K562 (cell line): ENCODE measurements at regions not wholly inside any gene's neighbourhood (a gene's known extent, or its start where the extent isn't known, plus 50 kb on each side); places are given as distances from the start of the nearest gene placed in this dataset.

ENCODE experiments used
- ATAC-seq: fragments of 200-7000 bp; cut with Tn5 transposase; 3 replicates; pipeline ENCODE4 v1.9.1; 2020; ENCODE audit warnings: moderate library complexity
- BruUV-seq: library from RNA; stranded (reverse); fragments of 400-500 nt; replicated peaks from 2 replicates; lab custom pipeline; 2021; lab: Mats Ljungman, UMichigan
- CTCF ChIA-PET: fragments of 300-600 bp; formaldehyde crosslinking; extraction: SDS; loops from one replicate; lab custom pipeline; 2021; ENCODE audit warnings: low intra/inter-chr PET ratio; lab: Yijun Ruan, JAX
- POLR2A ChIA-PET: fragments of 300-600, 350-650 bp; sonication (Branson Sonifier 250); formaldehyde crosslinking; extraction: SDS; loops from one replicate; lab custom pipeline; 2021; ENCODE audit warnings: antibody characterized with exemption, inconsistent platforms; lab: Yijun Ruan, JAX
- DNase-seq, 4 experiments: peaks; one replicate each; pipeline versions ENCODE4 v3.0.0 to v3.0.0-alpha.2; 2011 to 2018; ENCODE audit warnings: low spot score in 3 of 4, mixed read lengths in 3 of 4; ENCODE audit errors: extremely low read depth in 1 of 4
- FAIRE-seq: peaks from 2 replicates; lab custom pipeline; 2011; peaks lifted over from hg19 to GRCh38; lab: Jason Lieb, UNC
- H2AFZ ChIP-seq: 2 replicates; pipeline ENCODE4 v1.6.0; 2011; ENCODE audit warnings: low read depth, low read length, control low read depth, inconsistent platforms
- H3K27ac ChIP-seq: fragments of 200-600 bp; 3 replicates; pipeline ENCODE4 v1.8.0; 2011; ENCODE audit warnings: low read depth, mild to moderate bottlenecking, control low read depth, inconsistent platforms, low read length, moderate library complexity, mixed read lengths; ENCODE audit errors: extremely low read depth
- H3K27me3 ChIP-seq, 2 experiments: fragments of 300-600 bp in 1 of 2; 2 replicates in 1 of 2; 3 replicates in 1 of 2; pipeline versions ENCODE4 v1.6.0 to v1.8.0; 2011; ENCODE audit warnings: inconsistent platforms in 2 of 2, low read length in 2 of 2, mild to moderate bottlenecking in 1 of 2, mixed read lengths in 1 of 2, moderate library complexity in 1 of 2; ENCODE audit not compliant: control insufficient read depth in 2 of 2, insufficient read depth in 2 of 2
- H3K36me3 ChIP-seq: fragments of 300-600 bp; 3 replicates; pipeline ENCODE4 v1.8.0; 2011; ENCODE audit warnings: mild to moderate bottlenecking, low read length, inconsistent platforms; ENCODE audit not compliant: control insufficient read depth, insufficient read depth
- H3K4me1 ChIP-seq, 2 experiments: fragments of 200-600 bp in 1 of 2; replicated peaks in 1 of 2; 2 replicates in 1 of 2; 3 replicates in 1 of 2; pipeline versions ENCODE4 v1.5.1 to v1.8.0; 2011; ENCODE audit warnings: inconsistent platforms in 2 of 2, low read length in 2 of 2, mild to moderate bottlenecking in 1 of 2, mixed read lengths in 1 of 2, moderate library complexity in 1 of 2; ENCODE audit not compliant: control insufficient read depth in 2 of 2, insufficient read depth in 2 of 2
- H3K4me2 ChIP-seq: 2 replicates; pipeline ENCODE4 v1.6.1; 2011; ENCODE audit warnings: low read length, control low read depth, inconsistent platforms, mixed read lengths; ENCODE audit not compliant: insufficient read depth
- H3K4me3 ChIP-seq: fragments of 200-600 bp; sonication (generic), shearing (Covaris generic); 2 replicates; pipeline ENCODE4 v1.5.1; 2016; ENCODE audit warnings: control low read depth, inconsistent platforms
- H3K79me2 ChIP-seq: fragments of 200-600 bp; 3 replicates; pipeline ENCODE4 v1.8.0; 2011; ENCODE audit warnings: low read length, inconsistent platforms; ENCODE audit not compliant: control insufficient read depth, insufficient read depth
- H3K9ac ChIP-seq, 2 experiments: 2 replicates each; pipeline versions ENCODE4 v1.6.0 to v1.6.1; 2011; ENCODE audit warnings: low read depth in 2 of 2, low read length in 2 of 2, control low read depth in 1 of 2, inconsistent platforms in 1 of 2, mild to moderate bottlenecking in 1 of 2, mixed read lengths in 1 of 2; ENCODE audit not compliant: insufficient read depth in 1 of 2
- H3K9me1 ChIP-seq: one replicate; pipeline ENCODE4 v1.6.0; 2011; ENCODE audit warnings: inconsistent platforms, mild to moderate bottlenecking, low read length, moderate library complexity; ENCODE audit not compliant: control insufficient read depth, insufficient read depth
- H3K9me3 ChIP-seq: replicated peaks from 2 replicates; pipeline ENCODE4 v1.5.1; 2011; ENCODE audit warnings: low read depth, low read length, inconsistent platforms; ENCODE audit not compliant: control insufficient read depth, insufficient read depth
- H4K20me1 ChIP-seq: replicated peaks from 2 replicates; pipeline ENCODE4 v1.6.1; 2011; ENCODE audit warnings: low read length, inconsistent platforms, mixed read lengths; ENCODE audit not compliant: control insufficient read depth, insufficient read depth
- FOXJ2 ChIP-seq: fragments of 200-800 bp; sonication (Bioruptor generic); IDR thresholded peaks from 2 replicates; pipeline ENCODE4 v1.6.1; 2016; ENCODE audit warnings: missing genetic modification characterization, missing compliant biosample characterization
- TCF3 ChIP-seq: sonication (generic); formaldehyde crosslinking; IDR thresholded peaks from 2 replicates; pipeline ENCODE4 v1.4.0; 2020; ENCODE audit warnings: mild to moderate bottlenecking, missing genetic modification reagents
- WGBS: fragments of 100-300 bp; shearing (Covaris generic); methylation state at CpG from one replicate; pipeline ENCODE4 v1.1.6; 2016; ENCODE audit warnings: low coverage, mixed read lengths; ENCODE audit not compliant: insufficient coverage; ENCODE audit errors: missing lambda C conversion rate; 5-methylcytosine and 5-hydroxymethylcytosine counted together
- in situ Hi-C: fragments of 300-500 bp; cut with MboI; formaldehyde crosslinking; loops from 4 replicates; pipeline ENCODE4 v1.15.0; 2018; ENCODE audit warnings: inconsistent platforms, mixed read lengths
- intact Hi-C: fragments of 100-400 bp; cut with micrococcal nuclease; formaldehyde crosslinking; loops from 2 replicates; pipeline ENCODE4 v1.14.2; 2022
- TF ChIP-seq, protein P1 (sequence below): sonication (generic); formaldehyde crosslinking; IDR thresholded peaks from 2 replicates; pipeline ENCODE4 v1.8.1; 2023; ENCODE audit warnings: mild to moderate bottlenecking, missing genetic modification reagents
- TF ChIP-seq, protein P2 (sequence below): fragments of 250-450 bp; sonication (Bioruptor Pico); IDR thresholded peaks from 2 replicates; pipeline ENCODE4 v1.4.0; 2020

DNA sequence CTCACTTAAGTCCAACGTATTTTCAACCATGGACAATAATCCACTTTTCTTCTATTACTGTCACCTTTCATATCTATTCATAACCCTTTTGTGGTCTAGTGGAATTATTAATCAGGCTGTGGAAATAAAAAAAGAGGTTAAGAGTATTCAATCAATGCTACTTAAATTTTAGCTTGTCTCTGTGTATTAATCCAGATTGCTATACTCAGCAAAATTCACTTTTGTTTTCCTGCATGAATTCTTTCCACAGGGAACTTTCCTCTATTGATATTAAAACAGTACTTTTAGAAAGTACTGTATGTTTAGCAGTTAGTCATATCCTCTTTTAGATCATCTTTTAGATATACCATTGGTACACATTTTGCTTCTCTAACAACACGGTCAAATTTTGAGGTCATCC is 1033.0 kb upstream of the ADGRL2 start:
- H3K27ac ChIP-seq: no peak overlapping the region
- H3K36me3 ChIP-seq: no peaks in the 10 kb centered on the region
- no peaks in the 10 kb centered on the region for H3K79me2 ChIP-seq
- no peaks in the 10 kb centered on the region for H4K20me1 ChIP-seq
- no peaks in the 10 kb centered on the region; the same call in 1 of the 2 replicates for H3K9me3 ChIP-seq
- in situ Hi-C loops (no loop called here), intact Hi-C loops (no loop called here)
- BruUV-seq: no TSS peak
- no peak for ATAC-seq
- H3K27me3 ChIP-seq: no peaks in the 10 kb centered on the region
- 0% methylated on average over 2 of the region's 2 CpGs for WGBS
- no peak for FAIRE-seq
- H3K4me2 ChIP-seq: no peak overlapping the region
- no peaks in the 10 kb centered on the region for H3K4me1 ChIP-seq
- no peak overlapping the region for H3K9ac ChIP-seq
- ChIA-PET POLR2A (no interaction called here), CTCF (no interaction called here)
- H3K9me1 ChIP-seq: no peaks in the 10 kb centered on the region
- H3K4me3 ChIP-seq: no peak overlapping the region
- H2AFZ ChIP-seq: no peak overlapping the region
- TF ChIP-seq TCF3 (CRISPR knock-in tag) (no peak), FOXJ2 (tag) (no peak)
- TF ChIP-seq, protein P1, sequence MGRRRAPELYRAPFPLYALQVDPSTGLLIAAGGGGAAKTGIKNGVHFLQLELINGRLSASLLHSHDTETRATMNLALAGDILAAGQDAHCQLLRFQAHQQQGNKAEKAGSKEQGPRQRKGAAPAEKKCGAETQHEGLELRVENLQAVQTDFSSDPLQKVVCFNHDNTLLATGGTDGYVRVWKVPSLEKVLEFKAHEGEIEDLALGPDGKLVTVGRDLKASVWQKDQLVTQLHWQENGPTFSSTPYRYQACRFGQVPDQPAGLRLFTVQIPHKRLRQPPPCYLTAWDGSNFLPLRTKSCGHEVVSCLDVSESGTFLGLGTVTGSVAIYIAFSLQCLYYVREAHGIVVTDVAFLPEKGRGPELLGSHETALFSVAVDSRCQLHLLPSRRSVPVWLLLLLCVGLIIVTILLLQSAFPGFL: no peak
- TF ChIP-seq, protein P2, sequence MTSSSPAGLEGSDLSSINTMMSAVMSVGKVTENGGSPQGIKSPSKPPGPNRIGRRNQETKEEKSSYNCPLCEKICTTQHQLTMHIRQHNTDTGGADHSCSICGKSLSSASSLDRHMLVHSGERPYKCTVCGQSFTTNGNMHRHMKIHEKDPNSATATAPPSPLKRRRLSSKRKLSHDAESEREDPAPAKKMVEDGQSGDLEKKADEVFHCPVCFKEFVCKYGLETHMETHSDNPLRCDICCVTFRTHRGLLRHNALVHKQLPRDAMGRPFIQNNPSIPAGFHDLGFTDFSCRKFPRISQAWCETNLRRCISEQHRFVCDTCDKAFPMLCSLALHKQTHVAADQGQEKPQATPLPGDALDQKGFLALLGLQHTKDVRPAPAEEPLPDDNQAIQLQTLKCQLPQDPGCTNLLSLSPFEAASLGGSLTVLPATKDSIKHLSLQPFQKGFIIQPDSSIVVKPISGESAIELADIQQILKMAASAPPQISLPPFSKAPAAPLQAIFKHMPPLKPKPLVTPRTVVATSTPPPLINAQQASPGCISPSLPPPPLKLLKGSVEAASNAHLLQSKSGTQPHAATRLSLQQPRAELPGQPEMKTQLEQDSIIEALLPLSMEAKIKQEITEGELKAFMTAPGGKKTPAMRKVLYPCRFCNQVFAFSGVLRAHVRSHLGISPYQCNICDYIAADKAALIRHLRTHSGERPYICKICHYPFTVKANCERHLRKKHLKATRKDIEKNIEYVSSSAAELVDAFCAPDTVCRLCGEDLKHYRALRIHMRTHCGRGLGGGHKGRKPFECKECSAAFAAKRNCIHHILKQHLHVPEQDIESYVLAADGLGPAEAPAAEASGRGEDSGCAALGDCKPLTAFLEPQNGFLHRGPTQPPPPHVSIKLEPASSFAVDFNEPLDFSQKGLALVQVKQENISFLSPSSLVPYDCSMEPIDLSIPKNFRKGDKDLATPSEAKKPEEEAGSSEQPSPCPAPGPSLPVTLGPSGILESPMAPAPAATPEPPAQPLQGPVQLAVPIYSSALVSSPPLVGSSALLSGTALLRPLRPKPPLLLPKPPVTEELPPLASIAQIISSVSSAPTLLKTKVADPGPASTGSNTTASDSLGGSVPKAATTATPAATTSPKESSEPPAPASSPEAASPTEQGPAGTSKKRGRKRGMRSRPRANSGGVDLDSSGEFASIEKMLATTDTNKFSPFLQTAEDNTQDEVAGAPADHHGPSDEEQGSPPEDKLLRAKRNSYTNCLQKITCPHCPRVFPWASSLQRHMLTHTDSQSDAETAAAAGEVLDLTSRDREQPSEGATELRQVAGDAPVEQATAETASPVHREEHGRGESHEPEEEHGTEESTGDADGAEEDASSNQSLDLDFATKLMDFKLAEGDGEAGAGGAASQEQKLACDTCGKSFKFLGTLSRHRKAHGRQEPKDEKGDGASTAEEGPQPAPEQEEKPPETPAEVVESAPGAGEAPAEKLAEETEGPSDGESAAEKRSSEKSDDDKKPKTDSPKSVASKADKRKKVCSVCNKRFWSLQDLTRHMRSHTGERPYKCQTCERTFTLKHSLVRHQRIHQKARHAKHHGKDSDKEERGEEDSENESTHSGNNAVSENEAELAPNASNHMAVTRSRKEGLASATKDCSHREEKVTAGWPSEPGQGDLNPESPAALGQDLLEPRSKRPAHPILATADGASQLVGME (CRISPR knock-in tag): no peak
- no peak for DNase-seq
